Retinal pigment epithelial cell (primary cell): ENCODE measurements at regions not wholly inside any gene's neighbourhood (a gene's known extent, or its start where the extent isn't known, plus 50 kb on each side); places are given as distances from the start of the nearest gene placed in this dataset.

Source experiments
- DNase-seq: peaks from one replicate; pipeline ENCODE4 v3.0.0-alpha.2; 2010; ENCODE audit warnings: low read depth
- H3K4me3 ChIP-seq: 2 replicates; pipeline ENCODE4 v1.5.1; 2011; ENCODE audit warnings: mild to moderate bottlenecking, low read length, control low read depth, moderate library complexity
- CTCF ChIP-seq: conservative IDR thresholded peaks from 2 replicates; pipeline ENCODE4 v1.5.1; 2011; ENCODE audit warnings: low read depth, low read length, control low read depth, inconsistent platforms

- no peak for TF ChIP-seq CTCF
- no peak for DNase-seq
- no peak overlapping the region for H3K4me3 ChIP-seq
These were observed 142.8 kb upstream of the MYLIP start for GRCh38 chr6:15986027-15986629.

- no peak for DNase-seq
- H3K4me3 ChIP-seq: no peak overlapping the region
- TF ChIP-seq CTCF: no peak
These were observed 143.4 kb upstream of the MYLIP start for GRCh38 chr6:15985379-15985959.

GRCh38 chr6:15981956-15982355 is 146.9 kb upstream of the MYLIP start:
- no peak for TF ChIP-seq CTCF
- no peak overlapping the region for H3K4me3 ChIP-seq
- no peak for DNase-seq

GRCh38 chr6:15980801-15981200 is 148.1 kb upstream of the MYLIP start:
- no peak overlapping the region for H3K4me3 ChIP-seq
- DNase-seq: no peak
- no peak for TF ChIP-seq CTCF

- DNase-seq: no peak
- H3K4me3 ChIP-seq: no peak overlapping the region
These were observed 150.5 kb upstream of the MYLIP start for GRCh38 chr6:15978426-15978825.

GRCh38 chr6:15977050-15977449 is 151.8 kb upstream of the MYLIP start:
- no peak overlapping the region for H3K4me3 ChIP-seq
- TF ChIP-seq CTCF: no peak
- DNase-seq: no peak

More at GRCh38 chr6:15978426-15978825, 150.5 kb upstream of the MYLIP start:
- TF ChIP-seq CTCF: no peak

GRCh38 chr6:15974817-15975216 is 154.1 kb upstream of the MYLIP start:
- H3K4me3 ChIP-seq: no peak overlapping the region
- no peak for TF ChIP-seq CTCF
- no peak for DNase-seq
